ENCODE measurements at regions not wholly inside any gene's neighbourhood (a gene's known extent, or its start where the extent isn't known, plus 50 kb on each side); places are given as distances from the start of the nearest gene placed in this dataset.

DNA sequence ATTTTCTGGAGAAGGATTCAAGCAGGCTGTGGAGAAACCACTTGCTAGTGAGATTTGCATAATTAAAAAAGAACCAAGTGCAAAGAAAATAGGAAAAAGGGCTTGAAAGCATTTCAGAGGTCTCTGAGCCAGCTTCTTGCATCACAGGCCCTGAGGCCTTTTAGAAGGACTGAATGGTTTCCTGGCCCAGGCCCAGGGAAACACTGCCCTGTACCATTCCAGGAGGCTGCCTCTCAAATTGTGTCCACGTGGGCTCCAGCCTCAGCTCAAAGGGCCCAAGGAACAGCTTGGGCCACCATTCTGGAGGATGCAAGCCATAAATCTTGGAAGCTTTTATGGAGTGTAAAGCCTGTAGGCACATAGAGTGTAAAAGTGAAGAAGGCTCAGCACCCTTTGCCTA, 523.3 kb upstream of the VRK2 start:
- TF ChIP-seq CTCF (conservative IDR thresholded peaks at IDR 0.05; ENCODE audit: low read length) = no peak
- no peak for TF ChIP-seq EZH2phosphoT487 (IDR thresholded peaks at IDR 0.05; ENCODE audit: borderline replicate concordance)
